NCI-H187 (cell line): ENCODE measurements at regions not wholly inside any gene's neighbourhood (a gene's known extent, or its start where the extent isn't known, plus 50 kb on each side); places are given as distances from the start of the nearest gene placed in this dataset.

Experiments used
- DNase-seq, 2 experiments: peaks; one replicate each; lab custom pipeline; 2025; lab: John Stamatoyannopoulos, UW

GRCh38 chr2:220220009-220220408 lies 592.6 kb downstream of the SLC4A3 start:
- no peak for DNase-seq

GRCh38 chr2:220221992-220222391 lies 594.6 kb downstream of the SLC4A3 start:
- no peak for DNase-seq

DNA sequence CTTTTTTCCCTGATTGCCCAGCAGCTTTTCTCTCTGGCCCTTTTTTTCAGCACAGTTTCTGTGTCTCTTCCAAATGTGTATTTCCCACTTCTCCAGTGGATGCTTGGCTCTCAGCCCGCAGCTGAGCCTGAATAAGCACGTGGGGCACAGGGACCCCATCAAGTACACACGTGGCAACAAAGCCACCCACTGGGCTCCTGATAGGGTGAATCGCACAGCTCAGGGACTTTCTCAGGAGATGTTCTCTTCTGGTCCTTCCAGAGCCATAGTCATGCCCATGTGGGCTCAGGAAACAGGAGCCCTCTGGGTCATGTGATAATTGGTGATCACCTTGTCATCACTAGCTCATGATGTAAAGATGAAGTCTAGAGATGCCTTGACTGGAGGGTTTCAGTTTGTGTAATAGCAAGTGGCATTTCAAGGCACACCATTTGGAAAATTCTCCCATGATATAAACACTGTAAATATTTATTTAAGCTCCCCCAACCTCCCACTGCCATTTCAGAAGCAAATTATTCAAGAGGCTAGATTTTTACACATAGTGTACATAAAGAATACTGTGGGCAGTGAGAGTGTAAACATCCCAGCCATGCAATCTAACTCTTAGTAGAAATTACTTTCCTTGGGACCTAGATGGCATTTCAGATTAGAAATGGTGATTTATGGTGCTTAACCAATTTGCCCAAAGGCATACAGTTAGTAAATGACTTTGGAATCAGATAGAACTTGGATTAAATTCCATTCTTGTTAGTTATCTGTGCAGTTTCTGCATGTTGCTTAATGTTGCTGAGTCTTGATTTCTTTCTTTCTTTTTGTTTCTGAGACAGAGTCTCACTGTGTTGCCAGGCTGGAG lies 597.5 kb downstream of the SLC4A3 start:
- no peak for DNase-seq

DNA sequence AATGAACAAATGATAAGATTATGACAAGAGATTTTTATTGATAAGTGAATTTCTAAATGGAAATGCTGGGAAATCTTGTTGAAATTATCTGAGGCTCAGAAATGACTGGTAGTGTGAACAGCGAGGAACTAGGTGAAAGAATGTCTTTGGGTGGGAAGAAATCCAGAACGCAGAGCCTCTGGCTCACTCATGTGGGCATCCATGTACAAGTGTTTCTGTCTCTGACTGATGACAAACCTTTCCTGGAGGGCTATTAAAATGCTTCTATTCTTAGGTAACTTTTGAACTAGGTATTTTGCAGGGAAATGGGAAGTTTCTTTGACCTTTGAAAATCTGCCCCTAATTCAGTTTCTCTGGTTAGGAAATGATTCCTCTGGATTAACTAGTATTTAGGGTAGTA lies 598.6 kb downstream of the SLC4A3 start:
- DNase-seq: no peak

GRCh38 chr2:220226546-220226945 lies 599.1 kb downstream of the SLC4A3 start:
- DNase-seq: no peak

DNA sequence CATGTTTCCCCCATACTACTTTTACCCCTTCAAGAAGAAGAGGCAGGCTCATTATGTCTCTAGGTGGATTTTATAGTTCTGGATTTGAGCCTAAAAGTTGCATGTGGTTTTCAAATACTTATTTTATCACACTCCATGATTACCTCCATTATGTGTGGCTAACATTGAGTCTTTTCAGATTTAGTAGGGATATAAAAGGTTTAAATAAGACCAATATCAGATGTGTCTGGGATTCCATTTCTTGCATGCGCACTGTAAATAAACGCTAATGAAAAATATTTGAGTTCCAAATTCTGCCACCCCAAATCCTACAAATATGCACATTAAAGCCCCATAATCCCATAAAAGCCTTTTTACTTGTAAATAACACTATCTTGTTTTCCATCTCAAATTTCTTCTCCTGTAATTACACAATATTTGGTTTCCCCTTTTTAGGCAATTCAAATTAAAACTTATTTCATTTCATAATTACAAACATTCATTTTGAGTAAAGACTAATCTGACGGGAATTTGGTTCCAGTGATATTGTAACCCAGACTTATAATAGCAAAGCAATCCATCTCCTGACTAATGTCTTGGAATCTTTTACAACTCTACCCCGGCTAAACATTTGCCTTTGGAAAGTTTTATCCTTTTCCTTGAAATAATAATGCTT lies 600.0 kb downstream of the SLC4A3 start:
- DNase-seq: no peak

DNA sequence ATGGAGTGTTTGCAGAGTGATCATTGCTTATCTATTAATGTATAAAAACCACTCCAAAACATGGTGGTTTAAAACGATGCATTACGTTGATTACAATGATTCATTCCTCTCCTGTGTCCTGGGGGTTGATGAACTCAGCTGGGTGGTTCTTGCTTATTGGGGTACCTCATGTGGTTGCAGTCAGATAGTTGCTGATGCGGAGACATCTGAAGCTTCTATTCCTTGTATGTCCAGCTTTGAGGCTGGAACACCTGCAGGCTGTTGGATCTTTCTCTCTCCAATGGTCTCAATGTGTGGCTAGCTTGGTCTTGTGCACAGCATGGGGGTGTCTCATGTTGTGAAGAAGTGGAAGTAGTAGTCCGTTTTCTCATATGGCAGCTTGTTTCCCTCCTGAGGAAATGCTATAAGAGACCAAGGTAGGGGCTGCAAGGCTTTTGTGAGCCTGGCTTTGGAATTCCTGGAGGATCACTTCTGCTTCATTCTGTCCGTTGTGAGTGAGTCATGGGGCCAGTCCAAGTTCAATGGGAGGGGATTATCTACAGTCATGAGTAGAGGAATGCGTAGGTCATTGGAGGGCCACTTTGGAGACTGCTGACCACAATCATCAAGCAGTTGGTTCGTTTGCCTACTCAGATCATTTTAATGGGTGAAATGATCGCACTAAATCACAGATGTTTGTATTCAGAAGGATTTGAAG lies 601.0 kb downstream of the SLC4A3 start:
- DNase-seq: no peak

GRCh38 chr2:220240641-220241040 lies 613.2 kb downstream of the SLC4A3 start:
- DNase-seq: no peak

- no peak for DNase-seq
Measured at GRCh38 chr2:220241423-220241822, 614.0 kb downstream of the SLC4A3 start.

DNA sequence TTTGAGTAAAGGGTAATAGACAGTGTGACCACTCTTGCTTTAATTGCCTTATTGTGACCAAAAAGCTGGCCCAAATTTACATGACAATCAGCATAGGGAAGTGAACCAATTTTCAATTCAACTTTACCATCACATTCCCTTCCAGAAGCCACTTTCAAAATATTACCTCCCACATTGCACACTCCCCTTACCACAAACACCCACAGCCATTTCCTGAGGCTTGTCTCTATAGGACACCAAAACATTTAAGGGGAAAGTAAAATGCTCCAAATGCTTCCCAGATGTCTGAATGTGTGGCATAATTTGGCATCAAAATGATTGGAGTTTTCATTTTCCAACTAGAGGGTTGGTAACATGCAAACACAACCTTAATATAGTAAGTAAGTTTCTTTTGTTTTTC lies 616.1 kb downstream of the SLC4A3 start:
- DNase-seq: no peak

GRCh38 chr2:220246386-220246785 lies 619.0 kb downstream of the SLC4A3 start:
- no peak for DNase-seq

DNA sequence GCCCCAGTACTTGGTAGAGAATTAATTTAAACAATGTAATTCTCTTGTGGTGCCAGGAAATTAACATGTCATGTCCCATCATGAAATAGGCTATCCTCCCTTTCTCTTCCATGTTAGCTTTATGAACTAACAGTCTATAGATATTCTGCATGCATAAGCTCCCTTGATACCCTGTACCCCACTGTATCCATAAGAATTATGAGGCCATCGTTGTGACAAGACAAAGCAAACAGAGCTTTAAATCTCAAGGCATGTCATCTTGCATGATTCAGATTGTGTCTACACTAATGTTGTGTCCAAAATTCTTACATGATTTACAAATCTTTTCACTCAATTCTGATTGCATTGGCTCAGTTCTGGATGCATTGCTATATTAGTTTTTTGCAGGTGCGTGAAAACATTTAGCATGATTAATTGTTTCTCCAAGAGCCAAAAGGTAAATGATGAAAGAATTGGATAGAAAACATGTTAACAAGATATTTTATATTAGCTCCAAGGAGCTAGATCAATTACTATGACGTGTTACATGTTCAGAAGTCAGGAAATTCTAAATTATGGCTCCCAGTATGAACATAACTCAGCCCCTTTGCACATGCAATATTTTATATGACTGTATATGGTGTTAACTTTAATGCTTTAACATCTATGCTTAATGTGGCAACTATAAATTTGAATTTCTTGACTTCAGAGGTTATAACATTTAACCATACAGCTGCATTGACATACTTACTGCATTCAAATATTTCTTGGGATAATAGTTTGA lies 620.3 kb downstream of the SLC4A3 start:
- no peak for DNase-seq

DNA sequence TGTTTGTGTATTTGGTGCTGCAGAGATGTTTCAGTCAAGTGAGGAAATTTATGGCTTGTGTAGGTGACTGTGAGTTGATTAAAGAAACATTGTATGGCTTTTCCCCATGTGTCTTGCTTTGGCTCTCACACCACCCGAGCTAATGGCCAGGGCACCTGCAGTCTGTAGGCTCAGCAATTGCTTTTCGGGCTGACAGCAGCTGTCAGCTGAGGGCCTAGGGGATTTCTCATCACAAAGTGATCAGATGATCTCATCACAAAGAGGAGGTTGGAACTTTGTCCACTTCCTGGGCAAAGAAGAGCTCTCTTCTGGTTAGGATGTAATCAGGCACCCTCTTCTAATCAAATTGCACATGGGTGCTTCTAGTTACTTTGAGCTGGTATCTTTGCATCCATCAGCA lies 632.2 kb downstream of the SLC4A3 start:
- DNase-seq: no peak

- no peak for DNase-seq
Measured at GRCh38 chr2:220263300-220263699, 635.9 kb downstream of the SLC4A3 start.

GRCh38 chr2:220269367-220269766 lies 641.9 kb downstream of the SLC4A3 start:
- no peak for DNase-seq

DNA sequence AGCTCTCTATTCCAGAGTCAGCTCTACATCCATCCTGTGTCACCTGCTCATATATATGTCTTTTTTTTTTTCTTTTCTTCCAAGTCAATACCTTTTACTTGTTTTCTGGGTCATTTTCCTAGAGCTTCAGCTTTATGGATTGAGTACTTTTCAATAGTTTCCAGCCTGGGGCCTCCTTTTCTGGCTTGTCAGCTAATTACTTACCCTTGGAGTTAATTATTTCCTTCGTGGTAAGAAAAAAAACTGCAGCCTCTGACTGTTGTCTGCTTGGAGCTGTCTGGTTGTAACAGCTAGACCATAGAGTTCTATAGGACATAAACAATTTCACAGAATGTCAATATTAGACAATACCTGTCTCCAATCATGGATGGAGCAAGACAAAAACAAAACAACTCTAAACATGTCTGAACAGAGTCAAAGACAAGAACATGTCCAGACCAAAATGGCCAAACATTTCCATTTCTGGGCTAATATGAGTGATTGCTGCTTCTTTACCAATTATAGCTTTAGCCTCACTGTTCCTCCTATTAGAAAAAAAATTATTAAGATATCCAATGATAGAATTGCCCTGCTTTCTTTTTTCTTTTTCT lies 643.1 kb downstream of the SLC4A3 start:
- DNase-seq: no peak

GRCh38 chr2:220272656-220273055 lies 645.2 kb downstream of the SLC4A3 start:
- DNase-seq: no peak

DNA sequence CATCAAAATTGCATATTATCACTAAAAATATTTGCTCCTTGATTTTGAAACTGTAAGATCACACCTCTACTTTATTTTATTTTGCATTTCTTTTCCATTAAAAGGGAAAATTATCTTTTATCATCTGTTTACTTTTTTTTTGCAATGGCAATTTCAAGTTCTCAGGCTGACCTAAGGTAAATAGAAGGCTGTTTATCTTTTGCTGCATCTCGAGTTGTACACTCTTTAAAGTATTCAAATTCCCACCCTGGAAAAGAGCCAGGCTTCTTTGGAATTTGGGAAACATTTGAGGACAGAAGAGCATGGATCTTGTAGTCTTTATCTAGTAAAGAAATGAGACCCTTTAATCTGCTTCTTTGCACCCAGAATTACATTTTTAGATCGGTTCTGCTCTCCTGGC lies 645.7 kb downstream of the SLC4A3 start:
- no peak for DNase-seq

- no peak for DNase-seq
Measured at GRCh38 chr2:220275454-220275853, 648.0 kb downstream of the SLC4A3 start.

GRCh38 chr2:220276741-220277444 lies 649.5 kb downstream of the SLC4A3 start:
- DNase-seq: no peak

DNA sequence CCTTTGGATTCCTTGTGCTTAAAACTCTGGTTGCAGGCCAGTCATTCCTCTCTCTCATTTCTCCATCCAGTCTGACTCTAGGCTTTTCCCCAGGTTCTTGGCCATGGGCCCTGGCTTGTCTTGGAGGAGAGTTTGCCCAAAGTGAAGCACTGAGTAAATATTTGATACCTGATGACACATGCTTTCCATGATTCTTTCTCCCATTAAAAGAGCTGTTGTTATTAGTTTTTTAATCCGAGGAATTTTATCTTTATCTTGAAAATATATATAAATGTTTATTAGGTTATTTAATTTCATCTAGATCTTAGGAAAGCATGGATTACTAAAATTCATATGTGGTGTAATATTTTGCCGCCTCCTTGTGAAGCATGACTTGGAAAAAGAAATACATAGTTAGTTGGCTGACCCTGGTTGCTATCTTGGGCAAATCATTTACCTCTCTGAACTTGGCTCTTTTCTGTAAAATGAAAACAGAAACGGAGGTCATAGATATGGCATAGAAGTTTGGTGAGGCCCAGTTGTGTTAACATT lies 650.1 kb downstream of the SLC4A3 start:
- no peak for DNase-seq
